GM12878 (cell line): ENCODE measurements at regions not wholly inside any gene's neighbourhood (a gene's known extent, or its start where the extent isn't known, plus 50 kb on each side); places are given as distances from the start of the nearest gene placed in this dataset.

Experiments
- ATAC-seq: fragments of 200-7000 bp; cut with Tn5 transposase; 3 replicates; pipeline ENCODE4 v1.9.1; 2020; ENCODE audit warnings: mild to moderate bottlenecking, moderate library complexity
- BruUV-seq: library from RNA; stranded (reverse); fragments of 400-500 nt; replicated peaks from 2 replicates; lab custom pipeline; 2021; lab: Mats Ljungman, UMichigan
- CTCF ChIA-PET: fragments of 300-600 bp; sonication (Branson Sonifier 250); formaldehyde crosslinking; extraction: SDS; loops from one replicate; lab custom pipeline; 2021; ENCODE audit warnings: inconsistent platforms; lab: Yijun Ruan, JAX
- POLR2A ChIA-PET: fragments of 350-600 bp; formaldehyde crosslinking; extraction: SDS; loops from one replicate; lab custom pipeline; 2021; ENCODE audit warnings: inconsistent platforms; lab: Charles Lee
- RAD21 ChIA-PET: fragments of 300-600 bp; sonication (Branson Sonifier 250); formaldehyde crosslinking; loops from one replicate; lab custom pipeline; 2023; ENCODE audit warnings: antibody characterized with exemption; ENCODE audit not compliant: unreplicated experiment; lab: Charles Lee
- SMC1A ChIA-PET: fragments of 300-600 bp; sonication (Branson Sonifier 250); formaldehyde crosslinking; loops from one replicate; lab custom pipeline; 2023; ENCODE audit not compliant: unreplicated experiment, uncharacterized antibody; lab: Charles Lee
- DNase-seq: peaks from one replicate; pipeline ENCODE4 v3.0.0-alpha.2; 2011; ENCODE audit warnings: low read depth, low spot score
- FAIRE-seq: peaks from 3 replicates; lab custom pipeline; 2011; peaks lifted over from hg19 to GRCh38; lab: Jason Lieb, UNC
- H2AFZ ChIP-seq: 2 replicates; pipeline ENCODE4 v1.6.0; 2011; ENCODE audit warnings: low read depth, low read length, control low read depth; ENCODE audit not compliant: control insufficient read depth
- H3K27ac ChIP-seq: 2 replicates; pipeline ENCODE4 v1.5.1; 2011; ENCODE audit warnings: control low read depth; ENCODE audit not compliant: control insufficient read depth, insufficient read depth
- H3K27me3 ChIP-seq, 2 experiments: replicated peaks in 1 of 2; 2 replicates each; pipeline versions ENCODE4 v1.6.0 to v1.6.1; 2011; ENCODE audit warnings: low read length in 1 of 2; ENCODE audit not compliant: control insufficient read depth in 2 of 2, insufficient read depth in 2 of 2
- H3K36me3 ChIP-seq, 2 experiments: 2 replicates each; pipeline ENCODE4 v1.5.1; 2011; ENCODE audit warnings: low read length in 1 of 2; ENCODE audit not compliant: control insufficient read depth in 2 of 2, insufficient read depth in 2 of 2
- H3K4me1 ChIP-seq: 2 replicates; pipeline ENCODE4 v1.6.1; 2011; ENCODE audit warnings: mild to moderate bottlenecking, low read length, moderate library complexity, mixed read lengths; ENCODE audit not compliant: control insufficient read depth, insufficient read depth
- H3K4me2 ChIP-seq: 2 replicates; pipeline ENCODE4 v1.6.0; 2011; ENCODE audit warnings: control low read depth; ENCODE audit not compliant: control insufficient read depth, insufficient read depth
- H3K4me3 ChIP-seq: fragments of 200-600 bp; sonication (generic); 2 replicates; pipeline ENCODE4 v1.5.1; 2016
- H3K79me2 ChIP-seq: 2 replicates; pipeline ENCODE4 v1.6.0; 2011; ENCODE audit warnings: low read length; ENCODE audit not compliant: control insufficient read depth, insufficient read depth
- H3K9ac ChIP-seq: 2 replicates; pipeline ENCODE4 v1.8.0; 2011; ENCODE audit warnings: low read length, control low read depth, mixed read lengths; ENCODE audit not compliant: control insufficient read depth, insufficient read depth
- H3K9me3 ChIP-seq: replicated peaks from 3 replicates; pipeline ENCODE4 v1.5.1; 2011; ENCODE audit warnings: mild to moderate bottlenecking, low read length; ENCODE audit not compliant: control insufficient read depth, insufficient read depth
- H4K20me1 ChIP-seq: 2 replicates; pipeline ENCODE4 v1.6.0; 2011; ENCODE audit not compliant: control insufficient read depth, insufficient read depth
- CHD4 ChIP-seq: fragments of 200-600 bp; sonication (generic); IDR thresholded peaks from 2 replicates; pipeline ENCODE4 v1.6.1; 2016; ENCODE audit warnings: mild to moderate bottlenecking
- EGR1 ChIP-seq, 2 experiments: IDR thresholded peaks; 1 replicate in 1 of 2; 2 replicates in 1 of 2; pipeline ENCODE4 v1.6.1; 2011 to 2012; ENCODE audit warnings: low read depth in 2 of 2, low read length in 2 of 2, borderline replicate concordance in 1 of 2, mild to moderate bottlenecking in 1 of 2, moderate library complexity in 1 of 2
- ETV6 ChIP-seq, 2 experiments: fragments of 450-650 bp in 1 of 2; IDR thresholded peaks in 1 of 2; conservative IDR thresholded peaks in 1 of 2; 2 replicates each; pipeline ENCODE4 v1.6.1; 2014; ENCODE audit warnings: antibody characterized with exemption in 1 of 2, borderline replicate concordance in 1 of 2, low read depth in 1 of 2, mild to moderate bottlenecking in 1 of 2, moderate library complexity in 1 of 2
- GABPA ChIP-seq: IDR thresholded peaks from 2 replicates; pipeline ENCODE4 v1.6.1; 2014; ENCODE audit warnings: antibody characterized with exemption, low read depth, mild to moderate bottlenecking, inconsistent platforms
- HDAC2 ChIP-seq: fragments of 200-600 bp; sonication (generic); IDR thresholded peaks from 2 replicates; pipeline ENCODE4 v1.6.1; 2017
- IKZF2 ChIP-seq, 2 experiments: fragments of 450-650 bp; IDR thresholded peaks; 2 replicates each; pipeline ENCODE4 v1.6.1; 2017; ENCODE audit warnings: mild to moderate bottlenecking in 2 of 2, moderate library complexity in 2 of 2
- KLF5 ChIP-seq: fragments of 450-650 bp; IDR thresholded peaks from 2 replicates; pipeline ENCODE4 v1.6.1; 2014; ENCODE audit warnings: mild to moderate bottlenecking; ENCODE audit not compliant: partially characterized antibody
- MAX ChIP-seq: IDR thresholded peaks from 2 replicates; pipeline ENCODE4 v1.6.1; 2012; ENCODE audit warnings: low read depth, low read length, improper control_type of control experiment
- NRF1 ChIP-seq: conservative IDR thresholded peaks from 2 replicates; pipeline ENCODE4 v1.6.1; 2011; ENCODE audit warnings: mild to moderate bottlenecking, low read depth, low read length, improper control_type of control experiment
- POLR2A ChIP-seq: IDR thresholded peaks from 2 replicates; pipeline ENCODE4 v1.6.1; 2011; ENCODE audit warnings: low read depth, mild to moderate bottlenecking, low read length
- POLR2AphosphoS5 ChIP-seq: IDR thresholded peaks from 2 replicates; pipeline ENCODE4 v1.6.1; 2011; ENCODE audit warnings: mild to moderate bottlenecking, low read length, inconsistent platforms
- RELB ChIP-seq: fragments of 450-650 bp; IDR thresholded peaks from 2 replicates; pipeline ENCODE4 v1.6.1; 2017; ENCODE audit warnings: low read depth, mild to moderate bottlenecking, moderate library complexity
- SKIL ChIP-seq: fragments of 450-650 bp; IDR thresholded peaks from 2 replicates; pipeline ENCODE4 v1.6.1; 2017; ENCODE audit warnings: mild to moderate bottlenecking, low read depth, inconsistent platforms; ENCODE audit not compliant: poor library complexity, severe bottlenecking
- SMAD1 ChIP-seq: fragments of 450-650 bp; IDR thresholded peaks from 2 replicates; pipeline ENCODE4 v1.6.1; 2018; ENCODE audit warnings: mild to moderate bottlenecking, low read depth; ENCODE audit not compliant: partially characterized antibody
- SP1 ChIP-seq: IDR thresholded peaks from one replicate; pipeline ENCODE4 v1.6.1; 2011; ENCODE audit warnings: low read depth, low read length
- SPI1 ChIP-seq: IDR thresholded peaks from 2 replicates; pipeline ENCODE4 v1.6.1; 2011; ENCODE audit warnings: low read depth, mild to moderate bottlenecking, low read length, moderate library complexity, borderline replicate concordance; ENCODE audit not compliant: insufficient read depth
- ZNF207 ChIP-seq: fragments of 450-650 bp; IDR thresholded peaks from 2 replicates; pipeline ENCODE4 v1.6.1; 2014; ENCODE audit warnings: antibody characterized with exemption, mild to moderate bottlenecking, borderline replicate concordance
- ZNF217 ChIP-seq: fragments of 450-650 bp; IDR thresholded peaks from 2 replicates; pipeline ENCODE4 v1.6.1; 2017; ENCODE audit warnings: antibody characterized with exemption, mild to moderate bottlenecking
- ZNF384 ChIP-seq: IDR thresholded peaks from 2 replicates; pipeline ENCODE4 v1.6.1; 2012; ENCODE audit warnings: low read depth, mild to moderate bottlenecking, low read length, improper control_type of control experiment, borderline replicate concordance
- WGBS: methylation state at CpG from one replicate; pipeline ENCODE4 v1.1.6; 2016; ENCODE audit warnings: low lambda C conversion rate; ENCODE audit not compliant: insufficient replicate concordance, insufficient coverage; ENCODE audit errors: missing lambda C conversion rate; 5-methylcytosine and 5-hydroxymethylcytosine counted together
- in situ Hi-C: fragments of 300-500 bp; cut with MboI; formaldehyde crosslinking; loops from 9 replicates; pipeline ENCODE4 v1.14.3; 2018; ENCODE audit warnings: mixed read lengths
- intact Hi-C: fragments of 100-400 bp; cut with micrococcal nuclease; formaldehyde crosslinking; loops from one replicate; pipeline ENCODE4 v1.14.2; 2022; ENCODE audit not compliant: unreplicated experiment

- FAIRE-seq (no peak), ATAC-seq (no peak), DNase-seq (no peak)
- in situ Hi-C loops = loop anchor here (10.0 to 25.0 kb wide), 6 partner anchors 63 to 860 kb away; no protein-coding TSS in a partner anchor
- CTCF ChIA-PET = no interaction called here
- Histone ChIP-seq H3K9ac (no peak overlapping the region), H3K27ac (no peak overlapping the region), H2AFZ (no peak overlapping the region), H3K9me3 (peaks cover 2% of the 10 kb centered on the region; the same call in 1 of the 3 replicates), H3K4me2 (no peak overlapping the region), H3K27me3 (no peaks in the 10 kb centered on the region), H4K20me1 (no peaks in the 10 kb centered on the region), H3K79me2 (no peaks in the 10 kb centered on the region), H3K4me1 (no peaks in the 10 kb centered on the region), H3K4me3 (no peak overlapping the region), H3K36me3 (no peaks in the 10 kb centered on the region)
- SMC1A ChIA-PET = no interaction called here
- 27% methylated on average over 5 of the region's 5 CpGs for WGBS
- TF ChIP-seq NRF1 (no peak), ZNF384 (no peak), EGR1 (IDR thresholded peaks at IDR 0.05; ENCODE audit: borderline replicate concordance in 1 of 2, low read depth in 2 of 2, low read length in 2 of 2) (no peak), SKIL (no peak), GABPA (no peak), ZNF207 (no peak), SP1 (no peak), CHD4 (no peak), MAX (no peak), IKZF2 (IDR thresholded peaks at IDR 0.05) (no peak), ZNF217 (no peak), SPI1 (no peak), HDAC2 (no peak), KLF5 (no peak), SMAD1 (no peak), RELB (no peak), POLR2AphosphoS5 (no peak), ETV6 (conservative IDR thresholded peaks at IDR 0.05 in 1 of 2, IDR thresholded peaks at IDR 0.05 in 1 of 2; ENCODE audit: borderline replicate concordance in 1 of 2, low read depth in 1 of 2) (no peak), POLR2A (no peak)
- BruUV-seq = no TSS peak
- POLR2A ChIA-PET = no interaction called here
- RAD21 ChIA-PET = no interaction called here
- intact Hi-C loops = no loop called here
These were observed 84.5 kb upstream of the ATP10A start for GRCh38 chr15:25947323-25948314.
